ENCODE measurements at regions not wholly inside any gene's neighbourhood (a gene's known extent, or its start where the extent isn't known, plus 50 kb on each side); places are given as distances from the start of the nearest gene placed in this dataset.

DNA sequence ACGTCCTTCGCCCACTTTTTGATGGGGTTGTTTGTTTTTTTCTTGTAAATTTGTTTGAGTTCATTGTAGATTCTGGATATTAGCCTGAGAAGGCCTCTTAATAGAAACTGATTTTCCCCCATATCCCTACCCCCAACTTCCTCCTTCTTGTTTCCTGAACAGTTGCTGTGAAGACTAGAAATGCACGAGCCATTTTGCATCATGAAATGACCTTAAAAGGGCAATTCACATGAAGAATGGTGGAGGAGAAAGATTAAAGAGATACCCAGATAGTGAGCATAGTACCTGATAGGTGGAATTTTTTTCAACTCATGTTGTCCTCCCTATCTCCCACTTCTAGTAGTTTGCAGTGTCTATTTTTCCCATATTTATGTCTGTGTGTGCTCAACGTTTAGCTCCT, 55.2 kb upstream of the KCNH8 start:
- DNase-seq (ENCODE audit: low read depth in 1 of 2, low spot score in 1 of 2) = no peak

DNA sequence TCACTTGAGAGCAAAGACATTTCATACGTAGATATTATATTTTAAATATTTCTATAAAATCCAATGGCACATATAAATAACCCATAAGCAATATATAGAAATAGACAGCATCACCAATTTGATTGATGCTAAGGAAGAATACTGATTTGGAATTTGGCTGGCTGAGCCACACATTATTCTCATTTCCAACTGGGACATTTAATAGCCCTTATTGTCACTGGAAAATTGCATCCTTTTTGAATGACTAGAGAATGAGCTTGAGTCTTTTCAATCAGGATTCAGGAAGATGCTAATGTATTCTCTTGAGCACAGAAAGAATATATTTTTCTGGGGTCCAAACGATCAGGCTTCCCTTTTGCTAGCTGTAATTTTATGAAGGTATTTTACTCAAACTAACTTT, 70.9 kb upstream of the KCNH8 start:
- DNase-seq (ENCODE audit: low read depth in 1 of 2, low spot score in 1 of 2) = no peak

DNA sequence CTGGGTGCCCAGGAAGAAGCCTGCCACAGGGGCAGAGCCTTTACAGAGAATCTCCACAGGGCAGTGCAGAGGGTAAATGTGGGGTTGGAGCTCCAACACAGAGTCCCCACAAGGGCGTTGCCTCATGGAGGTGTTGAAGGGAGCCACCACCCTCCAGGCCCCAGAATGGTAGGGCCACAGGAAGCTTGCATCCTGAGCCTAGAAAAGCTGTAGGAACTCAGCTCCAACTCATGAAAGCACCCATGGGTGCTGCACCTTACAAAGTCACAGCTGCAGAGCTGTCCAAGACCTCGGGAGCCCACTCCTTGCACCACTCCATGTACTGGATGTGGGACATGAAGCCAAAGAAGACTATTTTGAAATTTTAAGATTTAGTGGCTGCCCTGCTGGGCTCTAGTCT, 73.3 kb upstream of the KCNH8 start:
- no peak for DNase-seq (ENCODE audit: low read depth in 1 of 2, low spot score in 1 of 2)

DNA sequence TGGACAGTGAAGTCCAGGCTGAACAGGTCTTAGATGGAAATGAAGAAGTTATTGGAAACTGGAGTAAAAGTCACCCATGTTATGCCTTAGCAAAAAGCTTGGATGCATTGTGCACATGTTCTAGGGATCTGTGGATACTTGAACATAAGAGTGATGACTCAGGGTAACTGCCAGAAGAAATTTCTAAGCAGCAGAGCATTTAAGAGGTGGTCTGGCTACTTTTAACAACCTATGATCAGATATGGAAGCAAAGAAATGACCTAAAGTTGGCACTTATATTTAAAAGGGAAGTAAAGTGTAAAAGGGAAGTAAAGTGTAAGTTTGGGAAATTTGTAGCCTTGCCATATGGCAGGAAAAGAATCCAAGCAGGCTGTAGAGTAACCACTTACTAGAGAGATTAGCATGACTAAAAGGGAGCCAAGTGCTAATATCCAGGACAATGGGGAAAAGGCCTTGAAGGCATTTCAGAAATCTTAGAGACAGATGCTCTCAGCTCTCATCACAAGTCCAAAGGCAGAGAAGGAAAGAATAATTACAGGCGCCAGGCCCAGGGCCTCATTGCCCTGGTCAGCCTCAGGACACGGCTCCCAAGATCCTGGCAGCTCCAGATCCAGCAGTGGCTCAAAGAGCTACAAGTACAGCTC, 73.9 kb upstream of the KCNH8 start:
- no peak for DNase-seq (ENCODE audit: low read depth in 1 of 2, low spot score in 1 of 2)

DNA sequence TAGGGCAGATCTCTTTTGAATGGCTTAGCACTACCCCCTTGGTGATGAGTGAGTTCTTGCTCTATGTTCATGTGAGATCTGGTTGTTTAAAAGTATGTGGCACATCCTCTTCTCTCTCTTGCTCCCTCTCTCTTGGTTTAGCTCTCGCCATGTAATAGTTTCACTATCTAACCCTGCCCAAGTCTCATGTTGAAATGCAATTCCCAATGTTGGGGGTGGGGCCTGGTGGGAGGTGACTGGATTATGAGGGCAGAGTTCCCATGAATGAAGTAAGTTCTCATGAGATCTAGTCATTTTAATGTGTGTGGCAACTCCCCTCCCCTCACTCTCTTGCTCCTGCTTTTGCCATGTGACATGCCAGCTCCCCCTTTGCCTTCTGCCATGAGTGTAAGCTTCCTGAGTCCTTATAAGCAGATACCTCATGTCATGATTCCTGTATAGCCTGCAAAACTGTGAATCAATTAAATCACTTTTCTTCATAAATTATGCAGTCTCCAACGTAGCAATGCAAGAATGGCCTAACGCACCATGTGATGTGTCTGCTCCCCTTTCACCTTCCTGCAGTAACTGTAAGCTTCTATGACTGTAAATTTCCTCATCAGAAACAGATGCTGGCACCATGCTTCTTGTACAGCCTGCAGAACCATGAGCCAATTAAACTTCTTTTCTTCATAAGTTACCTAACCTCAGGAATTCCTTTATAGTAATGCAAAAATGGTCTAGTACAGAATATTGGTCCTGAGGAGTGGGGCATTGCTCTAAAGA, 74.8 kb upstream of the KCNH8 start:
- DNase-seq (ENCODE audit: low read depth in 1 of 2, low spot score in 1 of 2) = no peak

DNA sequence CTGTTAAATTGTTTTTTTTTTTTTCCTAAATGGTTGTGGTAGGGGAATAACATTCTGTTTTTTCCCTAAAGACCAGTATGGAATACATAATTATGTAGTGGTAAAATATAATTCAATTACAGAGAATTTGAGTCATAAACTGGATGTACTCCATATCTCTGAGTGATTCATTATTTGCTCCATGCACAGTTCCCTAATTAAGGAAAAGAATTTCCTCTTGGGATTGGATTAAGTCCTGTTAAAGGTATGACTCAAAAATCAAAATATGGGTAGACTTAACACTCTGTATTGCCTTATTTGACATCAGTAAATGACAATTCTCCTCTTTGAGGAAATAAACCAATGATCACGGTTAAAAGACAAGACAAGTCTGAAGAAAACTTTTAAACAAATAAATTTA, 78.0 kb upstream of the KCNH8 start:
- no peak for DNase-seq (ENCODE audit: low read depth in 1 of 2, low spot score in 1 of 2)

DNA sequence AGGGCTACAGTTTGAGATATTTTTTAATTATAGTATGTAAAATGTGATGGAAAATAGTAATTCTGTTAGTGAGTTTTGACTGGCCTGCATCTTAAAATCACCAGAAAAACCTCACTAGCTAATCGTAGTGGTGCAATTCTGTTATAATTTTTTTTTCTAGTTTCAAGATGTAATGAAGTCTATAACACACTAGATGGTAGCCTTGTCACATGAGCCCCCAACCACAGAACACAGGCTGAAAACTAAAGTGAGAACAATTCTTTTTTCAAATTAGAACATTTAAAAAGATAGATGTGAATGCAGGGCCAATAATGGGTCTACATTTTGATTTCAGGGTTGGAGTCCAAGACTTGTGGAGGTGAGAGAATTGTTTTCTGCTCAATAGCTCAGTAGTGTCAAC, 83.3 kb upstream of the KCNH8 start:
- no peak for DNase-seq (ENCODE audit: low read depth in 1 of 2, low spot score in 1 of 2)

DNA sequence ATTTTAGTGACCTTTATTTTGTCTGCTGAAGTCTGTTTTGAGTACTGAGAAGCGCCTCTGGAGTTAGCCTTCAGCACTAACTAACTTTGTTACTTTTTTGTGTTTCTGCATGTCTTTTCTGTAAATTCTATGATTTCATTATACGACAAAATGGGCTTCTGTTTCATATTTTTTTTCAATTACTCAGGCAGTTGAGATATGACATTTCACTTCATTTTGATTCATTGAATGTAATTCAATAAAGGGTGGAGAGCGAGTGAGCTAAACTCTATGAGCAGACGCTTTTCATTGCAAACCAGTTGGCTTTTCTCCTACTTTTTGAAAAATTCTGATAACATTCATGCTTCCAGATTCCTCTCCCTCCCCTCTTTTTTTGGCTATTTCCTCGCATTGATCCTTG, 84.4 kb upstream of the KCNH8 start:
- no peak for DNase-seq (ENCODE audit: low read depth in 1 of 2, low spot score in 1 of 2)

DNA sequence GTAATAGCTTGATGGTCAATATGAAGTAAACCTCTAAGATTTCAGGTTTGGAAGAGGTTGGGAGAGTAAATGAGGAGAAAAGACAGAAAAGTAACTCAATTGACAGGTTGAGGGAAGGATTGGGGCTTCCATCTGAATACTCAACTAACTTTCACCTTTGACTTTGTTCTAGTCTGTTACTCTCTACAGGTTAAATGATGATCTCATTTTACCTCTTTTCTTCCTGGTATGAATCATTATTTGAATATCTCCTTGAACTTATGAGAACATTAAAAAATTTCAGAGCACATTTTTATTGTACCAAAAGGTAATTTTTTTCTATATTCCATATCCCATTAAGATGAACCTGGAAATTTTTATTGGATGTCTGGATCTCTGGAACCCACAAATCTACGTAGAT, 87.9 kb upstream of the KCNH8 start:
- no peak for DNase-seq (ENCODE audit: low read depth in 1 of 2, low spot score in 1 of 2)

DNA sequence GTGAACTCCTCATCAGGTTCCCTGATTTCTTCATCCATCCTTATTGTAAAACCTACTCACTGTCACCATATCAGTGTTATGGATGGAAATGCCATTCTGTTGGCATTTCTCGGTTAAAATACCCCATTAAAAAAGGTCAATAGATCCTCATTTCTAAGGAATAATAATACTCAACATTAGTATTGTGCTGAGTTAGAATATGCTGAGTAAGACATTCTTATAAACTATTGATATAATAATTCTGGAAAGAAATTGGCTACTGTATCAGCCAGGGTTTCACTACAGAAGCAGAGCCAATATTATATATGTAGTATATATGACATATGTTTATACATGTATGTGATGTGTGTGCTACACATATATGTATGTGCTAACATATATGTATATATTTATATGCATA, 95.4 kb upstream of the KCNH8 start:
- DNase-seq (ENCODE audit: low read depth in 1 of 2, low spot score in 1 of 2) = no peak

DNA sequence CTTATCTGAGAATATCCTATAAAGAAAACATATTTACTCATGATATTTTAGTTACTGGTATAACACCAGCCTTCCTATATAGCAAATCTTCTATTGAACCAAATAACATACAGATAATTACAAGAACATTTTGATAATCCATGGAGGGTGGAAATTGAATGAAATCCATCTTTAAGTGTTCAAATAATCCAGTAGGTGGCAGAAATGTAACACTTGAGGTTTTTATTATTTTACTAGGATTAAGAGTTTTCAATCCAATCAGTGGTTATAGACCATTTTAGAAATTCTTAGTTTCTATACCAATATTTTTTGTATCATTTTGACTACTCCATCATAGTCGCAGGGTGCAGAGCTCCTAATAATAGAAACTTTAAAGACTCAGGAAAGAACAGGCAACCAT, 101.9 kb upstream of the KCNH8 start:
- no peak for DNase-seq (ENCODE audit: low read depth in 1 of 2, low spot score in 1 of 2)

DNA sequence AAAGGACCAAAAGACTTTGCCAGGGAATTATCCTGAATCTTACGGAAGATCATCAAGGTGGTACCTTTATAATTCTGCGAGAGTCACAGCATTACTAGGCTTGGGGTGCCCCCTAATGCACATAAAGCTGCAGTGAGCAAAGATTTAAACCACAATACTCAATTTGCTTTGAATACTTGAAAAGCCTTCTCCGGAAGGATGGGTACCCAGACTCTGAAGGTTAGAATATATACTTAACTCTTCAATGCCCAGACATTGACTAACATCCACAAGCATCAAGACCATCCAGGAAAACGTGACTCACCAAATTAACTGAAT, 117.8 kb upstream of the KCNH8 start:
- DNase-seq (ENCODE audit: low read depth in 1 of 2, low spot score in 1 of 2) = no peak

DNA sequence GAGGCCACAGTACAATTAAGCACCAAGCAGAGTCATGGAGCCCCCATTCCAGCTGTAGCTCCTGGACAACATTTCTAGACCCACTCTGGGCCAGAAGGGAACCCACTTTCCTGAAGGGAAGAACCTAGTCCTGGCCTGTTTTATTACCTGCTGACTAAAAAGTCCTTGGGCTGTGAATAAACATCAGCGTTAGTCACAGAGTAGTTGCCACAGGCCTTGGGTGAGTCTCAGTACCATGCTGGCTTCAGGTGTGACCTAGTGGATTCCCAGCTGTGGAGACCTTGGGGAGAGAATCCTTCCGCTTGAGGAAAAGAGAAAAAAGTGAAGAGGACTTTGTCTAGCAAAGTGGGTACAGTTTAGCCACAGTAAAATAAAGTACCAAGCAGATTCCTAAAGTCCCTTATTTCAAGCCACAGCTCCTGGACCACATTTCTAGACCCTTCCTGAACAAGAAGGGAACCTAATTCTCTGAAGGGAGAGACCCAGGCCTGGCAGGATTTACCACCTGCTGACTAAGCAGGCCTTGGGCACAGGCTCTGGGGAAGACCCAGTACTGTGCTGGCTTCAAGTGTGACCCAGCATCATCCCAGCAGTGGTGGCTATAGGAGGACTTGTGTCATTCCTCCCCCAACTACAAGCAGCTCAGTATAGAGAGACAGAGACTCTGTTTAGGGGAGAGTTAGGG, 118.3 kb upstream of the KCNH8 start:
- DNase-seq (ENCODE audit: low read depth in 1 of 2, low spot score in 1 of 2) = no peak

DNA sequence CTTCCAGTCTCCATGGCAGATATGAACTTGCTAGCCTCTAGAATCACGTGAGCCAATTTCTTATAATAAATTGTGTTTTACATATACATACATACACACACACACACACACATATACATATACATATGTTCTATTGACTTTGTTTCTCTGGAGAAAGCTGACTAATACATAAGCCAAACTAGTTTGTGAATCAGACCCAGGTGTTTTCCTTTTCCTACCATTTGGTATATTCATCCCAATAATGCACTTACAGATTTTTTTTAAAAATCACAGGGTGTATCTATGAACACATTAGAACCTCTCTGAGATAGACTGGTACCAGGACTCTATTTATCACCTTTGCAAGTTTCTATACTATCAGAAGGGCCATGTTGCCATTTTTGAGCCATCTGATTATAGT, 122.9 kb upstream of the KCNH8 start:
- no peak for DNase-seq (ENCODE audit: low read depth in 1 of 2, low spot score in 1 of 2)

DNA sequence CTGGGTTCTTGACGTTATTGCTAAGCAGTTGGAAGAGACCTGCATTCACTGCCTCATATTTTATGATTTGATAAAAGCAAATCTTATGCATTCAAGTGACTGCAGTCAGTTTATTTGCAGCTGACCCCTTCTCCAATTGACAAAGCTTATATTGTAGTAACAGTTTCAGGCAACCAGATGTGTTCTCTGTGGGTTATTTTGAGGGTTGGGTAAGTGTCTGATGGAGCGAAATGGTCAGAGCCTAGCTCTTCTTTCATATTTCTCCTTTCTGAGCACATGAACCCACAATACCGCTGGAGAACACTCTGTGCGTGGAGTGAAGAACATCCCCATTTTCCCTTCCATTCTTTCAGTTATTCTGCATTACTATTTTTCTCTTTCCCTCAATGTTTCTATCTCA, 125.8 kb upstream of the KCNH8 start:
- DNase-seq (ENCODE audit: low read depth in 1 of 2, low spot score in 1 of 2) = no peak

DNA sequence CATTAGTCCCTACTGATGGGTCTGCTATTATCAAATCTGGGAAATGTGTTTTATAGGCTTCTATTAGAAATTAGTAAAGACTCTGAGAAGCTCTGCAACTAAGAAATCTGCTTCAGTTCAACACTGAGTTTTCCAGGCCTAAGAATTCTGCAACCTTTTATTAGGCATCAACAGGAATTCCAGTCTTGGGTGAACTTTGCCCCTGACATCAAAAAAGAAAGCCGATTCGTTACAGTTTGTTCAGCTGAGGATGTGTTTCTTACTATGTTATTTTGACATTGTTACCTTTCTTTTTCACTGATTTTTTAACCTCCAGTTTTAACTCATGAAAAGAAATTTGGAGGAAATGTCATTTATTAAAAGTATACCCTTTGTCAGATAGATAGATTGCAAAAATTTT, 131.5 kb upstream of the KCNH8 start:
- DNase-seq (ENCODE audit: low read depth in 1 of 2, low spot score in 1 of 2) = no peak

DNA sequence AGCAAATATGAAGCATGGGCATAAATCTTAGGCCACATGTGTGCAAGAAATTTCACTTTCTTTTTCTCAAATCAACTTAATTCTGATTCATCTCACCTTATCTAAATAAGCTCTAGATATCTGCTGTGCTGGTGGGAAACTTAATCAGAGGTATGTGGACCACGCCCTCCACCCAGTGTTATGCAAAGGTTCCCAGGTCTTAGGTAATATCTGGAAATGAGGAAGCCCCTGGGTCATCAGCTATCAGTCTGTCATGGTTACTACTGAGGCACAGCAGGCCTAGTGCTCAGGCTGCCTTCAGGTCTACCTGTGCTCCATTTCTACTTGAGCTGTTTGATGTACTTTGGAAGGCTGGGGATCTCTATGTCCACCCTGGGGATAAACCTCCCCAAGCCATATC, 134.4 kb upstream of the KCNH8 start:
- no peak for DNase-seq (ENCODE audit: low read depth in 1 of 2, low spot score in 1 of 2)

DNA sequence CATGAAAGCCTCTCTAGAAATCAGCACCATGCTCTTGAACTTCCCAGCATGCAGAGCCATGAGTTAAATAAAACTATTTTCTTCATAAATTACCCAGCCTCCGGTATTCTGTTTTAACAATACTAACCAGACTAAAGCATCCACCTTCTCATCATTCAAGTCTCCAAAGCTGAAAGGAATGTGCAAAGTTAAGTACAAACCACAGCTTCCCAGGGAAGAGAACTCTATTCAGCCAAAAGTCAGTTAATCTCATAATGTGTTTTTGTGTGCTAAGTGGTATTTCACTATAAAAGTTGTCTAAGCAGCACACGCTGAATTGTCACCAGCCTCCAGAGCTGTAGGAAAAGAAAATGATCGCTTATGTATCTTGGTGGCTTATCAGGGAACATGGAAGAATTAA, 135.5 kb upstream of the KCNH8 start:
- no peak for DNase-seq (ENCODE audit: low read depth in 1 of 2, low spot score in 1 of 2)

DNA sequence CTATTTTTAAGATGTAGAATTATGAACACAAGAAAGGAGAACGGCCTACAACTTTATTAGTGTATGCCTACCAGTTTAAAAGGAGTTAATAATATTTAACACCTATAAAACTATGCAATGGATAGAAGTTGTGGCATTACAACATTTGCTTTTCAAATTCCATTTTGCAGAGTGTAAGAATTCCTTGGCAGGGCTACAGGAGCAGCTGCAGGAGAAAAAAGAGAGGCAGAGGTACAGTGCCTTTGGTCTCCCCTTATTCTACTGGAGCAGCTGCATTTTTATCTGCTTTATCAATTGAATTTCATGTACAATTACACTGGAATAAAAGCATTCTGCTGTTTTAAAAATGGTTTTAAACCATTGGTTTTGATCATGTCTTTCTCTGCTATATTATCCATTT, 145.7 kb upstream of the KCNH8 start:
- no peak for DNase-seq (ENCODE audit: low read depth in 1 of 2, low spot score in 1 of 2)

DNA sequence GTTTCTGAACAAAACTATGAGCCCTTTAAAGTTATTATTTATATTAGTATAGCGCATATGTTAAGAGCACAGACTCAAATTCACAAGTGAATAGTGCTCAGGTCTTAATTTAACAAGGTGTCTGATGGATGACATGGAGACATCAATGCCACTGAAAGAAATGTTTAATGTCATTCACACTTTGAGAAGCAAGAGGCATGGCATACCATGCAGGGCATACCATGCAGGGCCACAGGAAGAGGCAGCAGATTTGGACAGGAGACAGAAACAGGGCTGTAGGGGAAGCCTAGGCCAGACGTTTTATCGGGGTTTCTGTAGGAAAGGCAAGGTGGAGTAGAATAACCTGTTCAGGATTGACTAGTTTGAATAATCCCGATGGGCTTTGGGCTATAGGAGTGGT, 150.2 kb upstream of the KCNH8 start:
- no peak for DNase-seq (ENCODE audit: low read depth in 1 of 2, low spot score in 1 of 2)

DNA sequence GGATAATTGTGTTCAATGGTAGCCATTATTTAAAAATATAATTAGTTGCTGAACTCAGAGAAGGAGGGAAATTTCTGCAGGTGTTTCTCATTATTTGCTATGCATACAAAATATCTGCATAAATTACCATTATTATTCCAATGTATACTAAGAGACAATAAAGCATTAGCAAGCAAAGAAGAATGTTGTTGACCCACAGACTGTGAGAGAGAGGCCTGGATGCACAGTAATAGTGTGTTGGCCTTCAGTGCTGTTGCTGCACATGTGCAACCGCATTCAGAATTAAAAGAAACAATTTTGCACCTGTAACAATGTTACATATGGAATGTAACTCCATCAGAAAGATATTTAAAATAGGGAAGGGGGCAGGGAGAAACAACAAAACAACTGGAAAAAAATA, 155.6 kb upstream of the KCNH8 start:
- DNase-seq (ENCODE audit: low read depth in 1 of 2, low spot score in 1 of 2) = no peak

DNA sequence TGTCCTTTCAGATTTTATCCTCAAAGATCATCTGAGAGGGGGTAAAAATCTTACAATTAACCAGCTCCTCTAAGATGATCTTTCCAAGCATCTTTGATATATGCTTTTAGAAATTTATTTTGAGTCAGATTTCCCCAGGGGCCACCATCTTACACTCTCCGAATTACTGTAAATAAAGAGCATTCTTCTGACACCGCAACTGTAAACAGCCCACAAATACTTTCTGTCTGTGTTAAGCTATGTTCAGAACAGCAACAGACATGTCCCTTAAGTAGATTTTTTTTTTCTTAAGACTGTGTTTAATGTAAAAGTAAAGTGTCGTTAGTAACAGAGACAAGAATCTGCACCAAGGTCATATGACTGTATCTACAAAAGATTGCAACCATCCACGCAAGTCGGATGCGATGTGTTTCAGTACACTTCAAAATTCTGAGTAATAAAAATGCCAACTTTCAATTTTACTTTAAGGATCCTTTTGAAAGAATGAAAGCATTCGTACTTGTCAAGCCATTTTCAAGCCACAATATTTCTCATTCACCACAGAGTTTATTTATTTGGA, 159.0 kb upstream of the KCNH8 start:
- no peak for DNase-seq (ENCODE audit: low read depth in 1 of 2, low spot score in 1 of 2)
